ENCODE measurements at regions not wholly inside any gene's neighbourhood (a gene's known extent, or its start where the extent isn't known, plus 50 kb on each side); places are given as distances from the start of the nearest gene placed in this dataset.

DNA sequence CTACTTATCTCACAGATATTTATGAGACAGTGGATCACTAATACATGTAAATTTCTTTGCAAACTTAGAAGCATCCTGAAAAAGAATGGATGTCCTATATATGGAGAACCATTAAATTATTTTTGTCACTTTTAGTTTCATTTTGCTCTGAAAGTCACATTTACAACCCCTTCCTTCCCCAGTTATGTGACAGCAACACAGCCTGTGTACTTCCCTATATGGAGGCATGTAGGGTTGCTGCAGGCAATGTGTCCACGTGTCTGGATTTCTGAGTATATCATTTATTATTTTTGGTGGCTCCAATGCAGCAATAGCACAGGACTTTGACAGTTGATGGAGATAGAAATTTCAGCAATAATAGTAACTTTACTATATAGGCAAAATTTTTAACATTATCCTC, 156.4 kb downstream of the ST8SIA4 start:
- Histone ChIP-seq H3K4me1 (no peaks in the 10 kb centered on the region), H3K27me3 (replicated peaks; ENCODE audit: control insufficient read depth, insufficient read depth, low read length) (no peaks in the 10 kb centered on the region), H3K36me3 (ENCODE audit: control insufficient read depth, insufficient read depth, low read length) (no peaks in the 10 kb centered on the region), H3K9me3 (no peaks in the 10 kb centered on the region), H3K4me3 (ENCODE audit: low read depth, low read length) (no peak overlapping the region)
- ChIA-PET CTCF (no interaction called here), POLR2A (no interaction called here)
- Mint-ChIP-seq H3K4me1 (ENCODE audit: low read depth, unreplicated experiment) (peaks cover 7% of the 10 kb centered on the region), H3K9me3 (ENCODE audit: unreplicated experiment) (no peaks in the 10 kb centered on the region), H3K27me3 (ENCODE audit: insufficient read depth, unreplicated experiment) (no peaks in the 10 kb centered on the region), H3K4me3 (ENCODE audit: unreplicated experiment) (no peak overlapping the region), H3K27ac (ENCODE audit: unreplicated experiment) (no peak overlapping the region), H3K36me3 (ENCODE audit: insufficient read depth, unreplicated experiment) (no peaks in the 10 kb centered on the region)
- no TSS peak for BruUV-seq (replicated peaks)
- DNase-seq = no peak
- intact Hi-C loops (cut with micrococcal nuclease; ENCODE audit: unreplicated experiment) = no loop called here
- TF ChIP-seq, protein P1, sequence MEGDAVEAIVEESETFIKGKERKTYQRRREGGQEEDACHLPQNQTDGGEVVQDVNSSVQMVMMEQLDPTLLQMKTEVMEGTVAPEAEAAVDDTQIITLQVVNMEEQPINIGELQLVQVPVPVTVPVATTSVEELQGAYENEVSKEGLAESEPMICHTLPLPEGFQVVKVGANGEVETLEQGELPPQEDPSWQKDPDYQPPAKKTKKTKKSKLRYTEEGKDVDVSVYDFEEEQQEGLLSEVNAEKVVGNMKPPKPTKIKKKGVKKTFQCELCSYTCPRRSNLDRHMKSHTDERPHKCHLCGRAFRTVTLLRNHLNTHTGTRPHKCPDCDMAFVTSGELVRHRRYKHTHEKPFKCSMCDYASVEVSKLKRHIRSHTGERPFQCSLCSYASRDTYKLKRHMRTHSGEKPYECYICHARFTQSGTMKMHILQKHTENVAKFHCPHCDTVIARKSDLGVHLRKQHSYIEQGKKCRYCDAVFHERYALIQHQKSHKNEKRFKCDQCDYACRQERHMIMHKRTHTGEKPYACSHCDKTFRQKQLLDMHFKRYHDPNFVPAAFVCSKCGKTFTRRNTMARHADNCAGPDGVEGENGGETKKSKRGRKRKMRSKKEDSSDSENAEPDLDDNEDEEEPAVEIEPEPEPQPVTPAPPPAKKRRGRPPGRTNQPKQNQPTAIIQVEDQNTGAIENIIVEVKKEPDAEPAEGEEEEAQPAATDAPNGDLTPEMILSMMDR (IDR thresholded peaks at IDR 0.05; ENCODE audit: insufficient read depth in 1 of 2, low read depth in 1 of 2, low read length in 1 of 2, severe bottlenecking in 1 of 2, unreplicated experiment in 1 of 2) = no peak

DNA sequence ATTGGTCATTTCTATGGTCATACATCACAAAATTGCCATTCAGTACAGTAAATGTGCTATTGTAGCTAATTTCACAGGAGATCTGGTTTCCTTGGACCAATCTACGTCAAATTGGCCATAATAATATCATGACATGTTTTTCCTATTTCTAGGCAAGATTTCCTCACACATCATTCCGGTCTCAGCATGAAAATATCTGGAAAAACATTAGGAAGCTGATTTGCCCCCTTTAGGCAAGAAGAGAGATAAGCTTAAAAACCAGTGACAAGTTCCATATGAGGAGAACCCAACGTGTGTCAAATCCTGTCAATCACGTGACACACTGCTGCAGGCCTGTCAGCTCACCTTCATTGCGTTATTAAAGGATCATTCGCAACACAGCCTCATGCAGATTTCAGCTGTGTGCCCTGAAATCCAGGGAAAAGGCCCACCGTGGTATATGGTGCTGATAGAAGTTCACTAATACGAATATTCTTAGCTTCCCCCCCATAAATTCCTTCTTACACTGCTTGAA, 153.3 kb downstream of the ST8SIA4 start:
- H3K4me3 Mint-ChIP-seq (ENCODE audit: unreplicated experiment) = no peak overlapping the region
- DNase-seq = no peak
- H3K4me1 Mint-ChIP-seq (ENCODE audit: low read depth, unreplicated experiment) = peaks cover 7% of the 10 kb centered on the region
- no peaks in the 10 kb centered on the region for H3K9me3 ChIP-seq
- H3K27ac Mint-ChIP-seq (ENCODE audit: unreplicated experiment) = no peak overlapping the region
- H3K4me1 ChIP-seq = no peaks in the 10 kb centered on the region
- H3K36me3 ChIP-seq (ENCODE audit: control insufficient read depth, insufficient read depth, low read length) = no peaks in the 10 kb centered on the region
- H3K36me3 Mint-ChIP-seq (ENCODE audit: insufficient read depth, unreplicated experiment) = no peaks in the 10 kb centered on the region
- BruUV-seq (replicated peaks) = no TSS peak
- intact Hi-C loops (cut with micrococcal nuclease; ENCODE audit: unreplicated experiment) = no loop called here
- H3K4me3 ChIP-seq (ENCODE audit: low read depth, low read length) = no peak overlapping the region
- H3K27me3 Mint-ChIP-seq (ENCODE audit: insufficient read depth, unreplicated experiment) = no peaks in the 10 kb centered on the region
- ChIA-PET POLR2A (no interaction called here), CTCF (no interaction called here)
- H3K27me3 ChIP-seq (replicated peaks; ENCODE audit: control insufficient read depth, insufficient read depth, low read length) = no peaks in the 10 kb centered on the region
- H3K9me3 Mint-ChIP-seq (ENCODE audit: unreplicated experiment) = no peaks in the 10 kb centered on the region
- TF ChIP-seq, protein P1 (IDR thresholded peaks at IDR 0.05; ENCODE audit: insufficient read depth in 1 of 2, low read depth in 1 of 2, low read length in 1 of 2, severe bottlenecking in 1 of 2, unreplicated experiment in 1 of 2) = no peak

DNA sequence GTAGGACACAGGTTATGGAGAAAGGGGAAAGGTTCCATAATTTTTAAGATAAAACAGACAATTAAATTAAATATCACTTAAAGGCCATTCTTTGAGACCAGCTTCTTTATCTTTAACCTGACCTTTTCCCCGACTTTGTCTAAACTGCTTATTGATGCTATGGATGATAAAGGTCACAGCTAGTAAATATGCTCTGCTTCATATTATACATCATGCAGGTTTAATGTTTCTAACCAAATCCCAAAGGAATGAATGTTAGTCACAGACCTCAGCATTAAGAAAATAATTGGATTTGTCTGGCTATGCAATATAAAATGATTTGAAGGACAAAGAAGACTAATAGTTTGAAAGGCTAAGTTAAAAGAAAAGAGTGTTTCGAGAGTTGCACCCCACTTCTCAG, 147.6 kb downstream of the ST8SIA4 start:
- Mint-ChIP-seq H3K36me3 (ENCODE audit: insufficient read depth, unreplicated experiment) (no peaks in the 10 kb centered on the region), H3K4me3 (ENCODE audit: unreplicated experiment) (no peak overlapping the region), H3K27ac (ENCODE audit: unreplicated experiment) (no peak overlapping the region), H3K4me1 (ENCODE audit: low read depth, unreplicated experiment) (peaks cover 6% of the 10 kb centered on the region), H3K9me3 (ENCODE audit: unreplicated experiment) (no peaks in the 10 kb centered on the region), H3K27me3 (ENCODE audit: insufficient read depth, unreplicated experiment) (no peaks in the 10 kb centered on the region)
- H3K36me3 ChIP-seq (ENCODE audit: control insufficient read depth, insufficient read depth, low read length) = no peaks in the 10 kb centered on the region
- ChIA-PET CTCF (no interaction called here), POLR2A (no interaction called here)
- no peaks in the 10 kb centered on the region for H3K27me3 ChIP-seq (replicated peaks; ENCODE audit: control insufficient read depth, insufficient read depth, low read length)
- BruUV-seq (replicated peaks) = no TSS peak
- H3K4me3 ChIP-seq (ENCODE audit: low read depth, low read length) = no peak overlapping the region
- H3K9me3 ChIP-seq = no peaks in the 10 kb centered on the region
- intact Hi-C loops (cut with micrococcal nuclease; ENCODE audit: unreplicated experiment) = no loop called here
- TF ChIP-seq, protein P1 (IDR thresholded peaks at IDR 0.05; ENCODE audit: insufficient read depth in 1 of 2, low read depth in 1 of 2, low read length in 1 of 2, severe bottlenecking in 1 of 2, unreplicated experiment in 1 of 2) = no peak
- peaks cover 20% of the 10 kb centered on the region for H3K4me1 ChIP-seq
- DNase-seq = no peak
